K562 (cell line): ENCODE measurements at regions not wholly inside any gene's neighbourhood (a gene's known extent, or its start where the extent isn't known, plus 50 kb on each side); places are given as distances from the start of the nearest gene placed in this dataset.

Experiments
- ATF3 ChIP-seq, 2 experiments: fragments of 450-650 bp in 1 of 2; sonication (generic) in 1 of 2; formaldehyde crosslinking in 1 of 2; IDR thresholded peaks in 1 of 2; conservative IDR thresholded peaks in 1 of 2; 2 replicates each; pipeline versions ENCODE4 v1.6.1 to v1.8.1; 2016 to 2023; ENCODE audit warnings: mild to moderate bottlenecking in 2 of 2, moderate library complexity in 2 of 2, inconsistent platforms in 1 of 2, missing genetic modification reagents in 1 of 2
- BHLHE40 ChIP-seq: IDR thresholded peaks from 2 replicates; pipeline ENCODE4 v1.6.1; 2011; ENCODE audit warnings: low read length, improper control_type of control experiment
- CC2D1A ChIP-seq: fragments of 450-650 bp; IDR thresholded peaks from 2 replicates; pipeline ENCODE4 v1.6.1; 2017; ENCODE audit warnings: mild to moderate bottlenecking
- CHD7 ChIP-seq: fragments of 200-600 bp; sonication (generic); IDR thresholded peaks from one replicate; pipeline ENCODE4 v1.6.1; 2012; ENCODE audit warnings: mild to moderate bottlenecking, low read depth, low read length, inconsistent platforms
- E4F1 ChIP-seq: fragments of 250-450 bp; sonication (Bioruptor Pico); IDR thresholded peaks from 2 replicates; pipeline ENCODE4 v1.5.0; 2021; ENCODE audit warnings: mild to moderate bottlenecking, borderline replicate concordance
- FOXJ2 ChIP-seq: fragments of 200-800 bp; sonication (Bioruptor generic); IDR thresholded peaks from 2 replicates; pipeline ENCODE4 v1.6.1; 2016; ENCODE audit warnings: missing genetic modification characterization, missing compliant biosample characterization
- KLF10 ChIP-seq: fragments of 250-450 bp; sonication (Bioruptor Pico); IDR thresholded peaks from 2 replicates; pipeline ENCODE4 v1.6.1; 2021; ENCODE audit warnings: matching md5 sums
- RBM17 ChIP-seq: fragments of 200-400 bp; formaldehyde crosslinking; IDR thresholded peaks from 2 replicates; pipeline ENCODE4 v1.6.1; 2017; ENCODE audit warnings: low read depth, mild to moderate bottlenecking, low read length, borderline replicate concordance
- SLC30A9 ChIP-seq: fragments of 250-450 bp; sonication (Bioruptor Pico); IDR thresholded peaks from 2 replicates; pipeline ENCODE4 v1.8.0; 2022; ENCODE audit warnings: mild to moderate bottlenecking, moderate library complexity
- SMAD2 ChIP-seq: fragments of 150-350 bp; IDR thresholded peaks from 2 replicates; pipeline ENCODE4 v1.6.1; 2014; ENCODE audit warnings: low read depth, mild to moderate bottlenecking, low read length

GRCh38 chr6:27140999-27141528, 106.4 kb upstream of the PRSS16 start (continued):
- TF ChIP-seq BHLHE40 (no peak), SLC30A9 (CRISPR knock-in tag) (no peak), RBM17 (no peak), E4F1 (CRISPR knock-in tag) (no peak), KLF10 (no peak), SMAD2 (no peak), CC2D1A (no peak), ATF3 (IDR thresholded peaks at IDR 0.05) (no peak), ATF3 (CRISPR knock-in tag; conservative IDR thresholded peaks at IDR 0.05) (no peak), FOXJ2 (no peak), CHD7 (no peak)
